ENCODE measurements at regions not wholly inside any gene's neighbourhood (a gene's known extent, or its start where the extent isn't known, plus 50 kb on each side); places are given as distances from the start of the nearest gene placed in this dataset.

- no peak for TF ChIP-seq EZH2 (IDR thresholded peaks at IDR 0.05; ENCODE audit: borderline replicate concordance, insufficient read depth, low read depth, low read length, poor library complexity, severe bottlenecking)
- TF ChIP-seq, protein P1, sequence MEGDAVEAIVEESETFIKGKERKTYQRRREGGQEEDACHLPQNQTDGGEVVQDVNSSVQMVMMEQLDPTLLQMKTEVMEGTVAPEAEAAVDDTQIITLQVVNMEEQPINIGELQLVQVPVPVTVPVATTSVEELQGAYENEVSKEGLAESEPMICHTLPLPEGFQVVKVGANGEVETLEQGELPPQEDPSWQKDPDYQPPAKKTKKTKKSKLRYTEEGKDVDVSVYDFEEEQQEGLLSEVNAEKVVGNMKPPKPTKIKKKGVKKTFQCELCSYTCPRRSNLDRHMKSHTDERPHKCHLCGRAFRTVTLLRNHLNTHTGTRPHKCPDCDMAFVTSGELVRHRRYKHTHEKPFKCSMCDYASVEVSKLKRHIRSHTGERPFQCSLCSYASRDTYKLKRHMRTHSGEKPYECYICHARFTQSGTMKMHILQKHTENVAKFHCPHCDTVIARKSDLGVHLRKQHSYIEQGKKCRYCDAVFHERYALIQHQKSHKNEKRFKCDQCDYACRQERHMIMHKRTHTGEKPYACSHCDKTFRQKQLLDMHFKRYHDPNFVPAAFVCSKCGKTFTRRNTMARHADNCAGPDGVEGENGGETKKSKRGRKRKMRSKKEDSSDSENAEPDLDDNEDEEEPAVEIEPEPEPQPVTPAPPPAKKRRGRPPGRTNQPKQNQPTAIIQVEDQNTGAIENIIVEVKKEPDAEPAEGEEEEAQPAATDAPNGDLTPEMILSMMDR (IDR thresholded peaks at IDR 0.05): no peak
- H3K27me3 Mint-ChIP-seq: no peaks in the 10 kb centered on the region
- 93% methylated on average over 2 of the region's 5 CpGs for WGBS (ENCODE audit: insufficient coverage)
- intact Hi-C loops (cut with micrococcal nuclease): no loop called here
- no peak overlapping the region for H3K4me2 ChIP-seq (replicated peaks; ENCODE audit: low read depth, low read length, poor library complexity, severe bottlenecking)
- no peaks in the 10 kb centered on the region for H3K9me3 Mint-ChIP-seq (ENCODE audit: insufficient read depth)
- no peaks in the 10 kb centered on the region for H3K79me2 ChIP-seq (ENCODE audit: control insufficient read depth, insufficient read depth, low read length)
- no peaks in the 10 kb centered on the region for H3K36me3 ChIP-seq (replicated peaks in 1 of 2; ENCODE audit: control extremely low read depth in 1 of 2, control insufficient read depth in 1 of 2, extremely low read depth in 1 of 2, insufficient read depth in 2 of 2, low read length in 1 of 2)
- H3K9me3 ChIP-seq (ENCODE audit: control extremely low read depth in 1 of 3, control insufficient read depth in 2 of 3, insufficient read depth in 1 of 3, low read length in 2 of 3): no peaks in the 10 kb centered on the region
- no peak for DNase-seq
- no peak overlapping the region for H3K4me3 ChIP-seq (ENCODE audit: control extremely low read depth in 1 of 5, extremely low read depth in 1 of 5, insufficient read depth in 1 of 5, low read depth in 2 of 5, low read length in 4 of 5)
- H2AFZ ChIP-seq (ENCODE audit: insufficient read depth, low read depth, low read length, poor library complexity, severe bottlenecking): no peak overlapping the region
- ChIA-PET POLR2A (no interaction called here), CTCF (no interaction called here)
- H3K27ac Mint-ChIP-seq: no peak overlapping the region
- no peaks in the 10 kb centered on the region for H3K4me1 ChIP-seq (ENCODE audit: control insufficient read depth in 2 of 2, insufficient read depth in 2 of 2, low read length in 2 of 2)
- H3K9ac ChIP-seq (ENCODE audit: low read length): no peak overlapping the region
- ATAC-seq (ENCODE audit: low read depth): no peak
- H3K27me3 ChIP-seq (replicated peaks in 1 of 4; ENCODE audit: control extremely low read depth in 1 of 4, control insufficient read depth in 3 of 4, insufficient read depth in 4 of 4, low read length in 3 of 4): no peaks in the 10 kb centered on the region
- H3K27ac ChIP-seq (ENCODE audit: low read length in 2 of 2): no peak overlapping the region
- H3K4me3 Mint-ChIP-seq: no peak overlapping the region
- H3K4me1 Mint-ChIP-seq: no peaks in the 10 kb centered on the region
- no peaks in the 10 kb centered on the region for H4K20me1 ChIP-seq (ENCODE audit: control insufficient read depth, insufficient read depth, low read length, poor library complexity, severe bottlenecking)
Measured at GRCh38 chr5:53256746-53257145, 147.2 kb upstream of the MOCS2 start.

DNA sequence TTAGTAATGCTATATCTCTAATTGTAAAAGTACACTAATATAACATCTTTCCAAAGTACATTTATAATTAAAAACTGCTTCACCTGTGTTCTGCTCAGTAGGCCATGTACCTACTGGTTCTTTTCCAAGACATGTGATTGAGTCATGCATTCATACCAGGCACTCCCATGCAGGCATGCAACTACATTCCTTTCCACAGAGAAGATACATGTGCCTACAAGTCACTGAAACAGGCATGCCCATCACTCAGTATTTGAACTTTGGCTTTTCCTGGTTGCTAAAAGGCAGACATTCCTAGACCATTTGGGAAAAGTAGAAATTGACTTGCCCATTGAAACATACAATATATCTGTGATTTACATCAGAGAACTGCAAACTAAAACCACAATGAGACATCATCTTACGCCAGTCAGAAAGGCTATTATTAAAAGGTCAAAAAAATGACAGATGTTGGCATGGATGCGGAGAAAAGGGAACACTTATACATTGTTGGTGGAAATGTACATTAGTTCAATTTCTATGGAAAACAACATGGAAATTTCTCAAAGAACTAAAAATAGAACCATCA is 148.3 kb upstream of the MOCS2 start:
- DNase-seq: no peak
- H3K79me2 ChIP-seq (ENCODE audit: control insufficient read depth, insufficient read depth, low read length): no peaks in the 10 kb centered on the region
- no peak overlapping the region for H2AFZ ChIP-seq (ENCODE audit: insufficient read depth, low read depth, low read length, poor library complexity, severe bottlenecking)
- H3K27ac ChIP-seq (ENCODE audit: low read length in 2 of 2): no peak overlapping the region
- H3K9me3 ChIP-seq (ENCODE audit: control extremely low read depth in 1 of 3, control insufficient read depth in 2 of 3, insufficient read depth in 1 of 3, low read length in 2 of 3): no peaks in the 10 kb centered on the region
- no peak overlapping the region for H3K27ac Mint-ChIP-seq
- H3K36me3 ChIP-seq (replicated peaks in 1 of 2; ENCODE audit: control extremely low read depth in 1 of 2, control insufficient read depth in 1 of 2, extremely low read depth in 1 of 2, insufficient read depth in 2 of 2, low read length in 1 of 2): no peaks in the 10 kb centered on the region
- no peaks in the 10 kb centered on the region for H4K20me1 ChIP-seq (ENCODE audit: control insufficient read depth, insufficient read depth, low read length, poor library complexity, severe bottlenecking)
- H3K9ac ChIP-seq (ENCODE audit: low read length): no peak overlapping the region
- H3K4me1 ChIP-seq (ENCODE audit: control insufficient read depth in 2 of 2, insufficient read depth in 2 of 2, low read length in 2 of 2): no peaks in the 10 kb centered on the region
- H3K27me3 Mint-ChIP-seq: no peaks in the 10 kb centered on the region
- ATAC-seq (ENCODE audit: low read depth): no peak
- no peaks in the 10 kb centered on the region for H3K9me3 Mint-ChIP-seq (ENCODE audit: insufficient read depth)
- ChIA-PET CTCF (no interaction called here), POLR2A (no interaction called here)
- H3K27me3 ChIP-seq (replicated peaks in 1 of 4; ENCODE audit: control extremely low read depth in 1 of 4, control insufficient read depth in 3 of 4, insufficient read depth in 4 of 4, low read length in 3 of 4): no peaks in the 10 kb centered on the region
- no peaks in the 10 kb centered on the region for H3K4me1 Mint-ChIP-seq
- H3K4me2 ChIP-seq (replicated peaks; ENCODE audit: low read depth, low read length, poor library complexity, severe bottlenecking): no peak overlapping the region
- TF ChIP-seq EZH2 (IDR thresholded peaks at IDR 0.05; ENCODE audit: borderline replicate concordance, insufficient read depth, low read depth, low read length, poor library complexity, severe bottlenecking): no peak
- TF ChIP-seq, protein P1 (IDR thresholded peaks at IDR 0.05): no peak
- intact Hi-C loops (cut with micrococcal nuclease): no loop called here
- WGBS (ENCODE audit: insufficient coverage): no CpG with 5 or more reads among the region's 2 CpGs
- no peak overlapping the region for H3K4me3 ChIP-seq (ENCODE audit: control extremely low read depth in 1 of 5, extremely low read depth in 1 of 5, insufficient read depth in 1 of 5, low read depth in 2 of 5, low read length in 4 of 5)
- no peak overlapping the region for H3K4me3 Mint-ChIP-seq

Measured in B cell (primary cell).